ENCODE measurements at regions not wholly inside any gene's neighbourhood (a gene's known extent, or its start where the extent isn't known, plus 50 kb on each side); places are given as distances from the start of the nearest gene placed in this dataset.

DNA sequence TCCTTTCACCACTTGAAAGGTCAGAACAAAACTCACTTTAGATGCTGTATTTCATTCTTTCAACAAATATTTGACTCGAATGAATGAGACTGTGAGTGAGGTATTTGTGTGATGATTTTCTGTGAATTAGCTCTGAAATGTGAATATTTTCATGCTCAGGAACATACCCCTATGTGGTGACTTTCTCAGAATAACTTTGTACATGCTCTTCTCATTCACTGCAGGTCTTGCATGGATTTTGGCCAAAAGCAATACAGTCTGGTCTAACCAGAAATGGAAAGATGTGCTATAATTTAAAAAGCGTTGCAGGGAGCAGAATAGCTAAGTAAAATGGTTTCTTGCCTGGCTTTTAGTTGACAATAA, 75.5 kb downstream of the MYCN start:
- intact Hi-C loops (cut with DNase I), result loop anchor here (10.0 kb wide), 1 partner anchor 71 kb away; the partner anchor contains the start of gene MYCN
- TF ChIP-seq, protein P1, sequence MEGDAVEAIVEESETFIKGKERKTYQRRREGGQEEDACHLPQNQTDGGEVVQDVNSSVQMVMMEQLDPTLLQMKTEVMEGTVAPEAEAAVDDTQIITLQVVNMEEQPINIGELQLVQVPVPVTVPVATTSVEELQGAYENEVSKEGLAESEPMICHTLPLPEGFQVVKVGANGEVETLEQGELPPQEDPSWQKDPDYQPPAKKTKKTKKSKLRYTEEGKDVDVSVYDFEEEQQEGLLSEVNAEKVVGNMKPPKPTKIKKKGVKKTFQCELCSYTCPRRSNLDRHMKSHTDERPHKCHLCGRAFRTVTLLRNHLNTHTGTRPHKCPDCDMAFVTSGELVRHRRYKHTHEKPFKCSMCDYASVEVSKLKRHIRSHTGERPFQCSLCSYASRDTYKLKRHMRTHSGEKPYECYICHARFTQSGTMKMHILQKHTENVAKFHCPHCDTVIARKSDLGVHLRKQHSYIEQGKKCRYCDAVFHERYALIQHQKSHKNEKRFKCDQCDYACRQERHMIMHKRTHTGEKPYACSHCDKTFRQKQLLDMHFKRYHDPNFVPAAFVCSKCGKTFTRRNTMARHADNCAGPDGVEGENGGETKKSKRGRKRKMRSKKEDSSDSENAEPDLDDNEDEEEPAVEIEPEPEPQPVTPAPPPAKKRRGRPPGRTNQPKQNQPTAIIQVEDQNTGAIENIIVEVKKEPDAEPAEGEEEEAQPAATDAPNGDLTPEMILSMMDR (IDR thresholded peaks at IDR 0.05), result no peak
- TF ChIP-seq POLR2A (IDR thresholded peaks at IDR 0.05), result no peak
- H3K27ac ChIP-seq, result no peak overlapping the region

DNA sequence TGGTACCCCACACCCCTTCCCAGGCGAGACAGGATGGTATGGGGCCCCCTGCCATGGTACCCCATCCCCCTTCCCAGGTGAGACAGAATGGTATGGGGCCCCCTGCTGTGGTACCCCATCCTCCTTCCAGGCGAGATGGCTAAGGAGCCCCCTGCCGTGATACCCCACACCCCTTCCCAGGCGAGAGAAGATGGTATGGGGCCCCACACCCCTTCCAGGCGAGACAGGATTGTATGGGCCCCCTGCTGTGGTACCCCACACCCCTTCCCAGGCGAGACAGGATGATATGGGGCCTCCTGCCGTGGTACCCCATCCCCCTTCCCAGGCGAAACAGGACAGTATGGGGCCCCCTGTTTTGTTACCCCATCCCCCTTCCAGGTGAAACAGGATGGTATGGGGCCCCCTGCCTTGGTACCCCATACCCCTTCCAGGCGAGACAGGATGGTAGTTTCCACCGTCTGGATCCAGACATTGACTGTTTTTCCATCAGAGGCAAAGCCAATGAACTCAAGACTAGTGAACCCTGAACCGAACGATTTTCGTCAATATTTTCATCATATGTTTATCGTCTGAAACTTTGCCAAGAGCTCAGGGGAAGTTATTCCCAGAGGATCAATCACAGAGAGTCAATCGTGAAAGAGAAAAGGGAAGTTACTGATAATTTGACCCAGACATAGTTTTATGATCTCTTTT, 75.0 kb downstream of the MYCN start:
- Histone ChIP-seq H3K36me3 (no peaks in the 10 kb centered on the region), H3K27ac (no peak overlapping the region), H3K4me3 (replicated peaks in 1 of 3) (no peak overlapping the region), H3K9me3 (no peaks in the 10 kb centered on the region), H3K27me3 (no peaks in the 10 kb centered on the region), H3K4me1 (peaks cover 20 to 21% of the 10 kb centered on the region in 2 donors)
- intact Hi-C loops (cut with DNase I), result loop anchor here (10.0 kb wide), 1 partner anchor 71 kb away; the partner anchor contains the start of gene MYCN
- DNase-seq, result no peak
- TF ChIP-seq, protein P1 (IDR thresholded peaks at IDR 0.05), result no peak
- TF ChIP-seq POLR2A (IDR thresholded peaks at IDR 0.05), result no peak
- WGBS, 2 donors, result 80 to 81% methylated on average over 11 to 15 of the region's 15 CpGs

More for the DNA sequence above, 75.5 kb downstream of the MYCN start:
- H3K36me3 ChIP-seq, result no peaks in the 10 kb centered on the region
- H3K4me3 ChIP-seq (replicated peaks in 1 of 3), result no peak overlapping the region
- no peak for DNase-seq
- no peaks in the 10 kb centered on the region for H3K9me3 ChIP-seq
- H3K27me3 ChIP-seq, result no peaks in the 10 kb centered on the region
- 43 to 44% methylated on average over 2 of the region's 2 CpGs for WGBS, 2 donors
- peaks cover 20 to 21% of the 10 kb centered on the region in 2 donors for H3K4me1 ChIP-seq

DNA sequence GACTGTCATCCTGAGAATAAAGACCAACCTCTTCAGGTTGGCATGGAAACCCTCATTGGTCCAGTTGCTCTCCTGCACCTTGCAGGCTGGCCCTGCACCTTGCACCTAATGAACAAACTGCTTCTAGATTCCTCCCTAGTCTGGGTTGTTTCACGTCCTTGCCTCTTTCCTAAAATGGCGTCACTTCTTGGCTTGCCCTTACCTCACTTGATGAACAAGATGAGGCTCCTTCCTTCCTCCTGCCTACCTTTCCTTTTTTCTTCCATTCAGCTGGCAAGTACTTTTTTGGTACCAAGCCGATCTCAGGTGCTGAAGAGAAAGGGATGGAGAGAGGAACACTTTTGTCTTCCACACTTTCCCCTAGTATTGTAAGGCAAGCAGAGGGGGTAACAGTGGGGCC, 74.5 kb downstream of the MYCN start:
- no peaks in the 10 kb centered on the region for H3K9me3 ChIP-seq
- H3K4me3 ChIP-seq (replicated peaks in 1 of 3), result no peak overlapping the region
- intact Hi-C loops (cut with DNase I), result loop anchor here (10.0 kb wide), 1 partner anchor 70 kb away; the partner anchor contains the start of gene MYCN
- 90 to 95% methylated on average over 3 of the region's 3 CpGs for WGBS, 2 donors
- H3K4me1 ChIP-seq, result peaks cover 20 to 21% of the 10 kb centered on the region in 2 donors
- H3K36me3 ChIP-seq, result no peaks in the 10 kb centered on the region
- TF ChIP-seq, protein P1 (IDR thresholded peaks at IDR 0.05), result no peak
- no peak for TF ChIP-seq POLR2A (IDR thresholded peaks at IDR 0.05)
- no peak for DNase-seq
- no peak overlapping the region for H3K27ac ChIP-seq
- H3K27me3 ChIP-seq, result no peaks in the 10 kb centered on the region

DNA sequence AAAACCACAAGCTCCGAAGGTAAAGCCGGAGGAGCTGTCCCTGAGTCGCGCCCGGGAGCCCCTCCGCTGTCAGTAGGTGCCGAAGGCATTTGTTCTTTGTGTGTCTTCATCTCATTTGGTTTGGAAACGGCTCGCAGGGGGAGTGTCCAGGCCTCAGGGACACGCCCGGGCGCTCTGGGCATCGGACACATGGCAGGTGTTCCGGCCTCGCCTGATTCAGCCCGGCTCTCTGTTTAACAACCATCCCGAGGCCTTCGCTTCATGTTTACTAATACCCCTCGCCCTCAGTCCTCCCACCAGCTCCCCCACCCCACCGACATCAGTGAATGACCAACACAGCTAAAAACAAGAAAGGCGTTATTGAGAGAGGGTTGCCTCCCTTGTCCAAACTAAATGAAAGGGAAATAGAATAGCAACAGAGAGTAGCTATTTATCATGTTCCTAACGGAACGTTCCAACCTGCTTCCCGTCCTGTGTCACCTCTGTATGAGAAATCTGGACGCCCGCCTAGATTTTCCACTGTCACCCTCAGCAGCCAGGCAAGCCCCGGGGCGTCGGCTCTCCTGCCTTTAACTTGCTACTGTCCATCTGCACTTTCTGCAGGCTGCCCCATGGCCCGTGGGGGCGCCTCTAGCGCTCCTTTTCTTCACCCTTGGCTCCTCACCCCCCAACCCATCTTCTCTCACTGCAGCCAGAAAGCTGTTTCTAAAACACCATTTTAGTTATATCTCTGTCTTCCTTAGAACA, 73.9 kb downstream of the MYCN start:
- no peak overlapping the region for H3K27ac ChIP-seq
- WGBS, 2 donors, result 40 to 49% methylated on average over 26 to 32 of the region's 32 CpGs
- H3K27me3 ChIP-seq, result no peaks in the 10 kb centered on the region
- peaks cover 20 to 21% of the 10 kb centered on the region in 2 donors for H3K4me1 ChIP-seq
- H3K9me3 ChIP-seq, result no peaks in the 10 kb centered on the region
- DNase-seq, result peak; percentile 63 to 78
- no peak overlapping the region for H3K4me3 ChIP-seq (replicated peaks in 1 of 3)
- intact Hi-C loops (cut with DNase I), result loop anchor here (10.0 kb wide), 1 partner anchor 69 kb away; the partner anchor contains the start of gene MYCN
- TF ChIP-seq, protein P1 (IDR thresholded peaks at IDR 0.05), result no peak
- TF ChIP-seq POLR2A (IDR thresholded peaks at IDR 0.05), result no peak
- no peaks in the 10 kb centered on the region for H3K36me3 ChIP-seq

Measured in thyroid gland (tissue), 4 donors.